SK-N-SH (cell line): ENCODE measurements at regions not wholly inside any gene's neighbourhood (a gene's known extent, or its start where the extent isn't known, plus 50 kb on each side); places are given as distances from the start of the nearest gene placed in this dataset.

Source experiments
- CTCF ChIA-PET: fragments of 300-600, 350-600 bp; formaldehyde crosslinking; extraction: SDS; loops from one replicate; lab custom pipeline; 2021; lab: Yijun Ruan, JAX
- POLR2A ChIA-PET: fragments of 350-600 bp; sonication (Branson Sonifier 250); formaldehyde crosslinking; extraction: SDS; loops from one replicate; lab custom pipeline; 2020; ENCODE audit warnings: antibody characterized with exemption, inconsistent platforms; lab: Yijun Ruan, JAX
- DNase-seq: peaks from one replicate; pipeline ENCODE4 v3.0.0; 2012
- H2AFZ ChIP-seq: fragments of 200-600 bp; sonication (generic); 2 replicates; pipeline ENCODE4 v1.8.1; 2016; ENCODE audit warnings: antibody characterized with exemption, mild to moderate bottlenecking, low read depth
- H3F3A ChIP-seq: fragments of 200-600 bp; sonication (generic); replicated peaks from 2 replicates; pipeline ENCODE3; 2016; ENCODE audit warnings: antibody characterized with exemption, mild to moderate bottlenecking; ENCODE audit not compliant: insufficient read depth
- H3K27ac ChIP-seq, 2 experiments: fragments of 200-500 bp in 1 of 2; fragments of 200-600 bp in 1 of 2; sonication (Bioruptor generic) in 1 of 2; sonication (generic), shearing (Covaris generic) in 1 of 2; 2 replicates each; pipeline versions ENCODE4 v1.5.1 to v1.6.1; 2014 to 2016; ENCODE audit warnings: low read depth in 2 of 2, inconsistent platforms in 1 of 2, low read length in 1 of 2, mild to moderate bottlenecking in 1 of 2, mixed read lengths in 1 of 2
- H3K27me3 ChIP-seq: fragments of 200-600 bp; sonication (generic), shearing (Covaris generic); 2 replicates; pipeline ENCODE4 v1.6.1; 2016; ENCODE audit warnings: mixed run types; ENCODE audit not compliant: insufficient read depth
- H3K36me3 ChIP-seq, 2 experiments: fragments of 200-500 bp in 1 of 2; fragments of 200-600 bp in 1 of 2; sonication (Bioruptor generic) in 1 of 2; sonication (generic) in 1 of 2; replicated peaks in 1 of 2; 2 replicates each; pipeline versions ENCODE3 to v1.5.1; 2014 to 2016; ENCODE audit warnings: low read length in 1 of 2, mild to moderate bottlenecking in 1 of 2; ENCODE audit not compliant: insufficient read depth in 2 of 2, control insufficient read depth in 1 of 2
- H3K4me1 ChIP-seq, 2 experiments: fragments of 200-500 bp in 1 of 2; fragments of 200-600 bp in 1 of 2; sonication (Bioruptor generic) in 1 of 2; sonication (generic), shearing (Covaris generic) in 1 of 2; 2 replicates each; pipeline versions ENCODE4 v1.5.1 to v1.6.1; 2014 to 2016; ENCODE audit warnings: low read depth in 1 of 2, low read length in 1 of 2, mixed run types in 1 of 2; ENCODE audit not compliant: insufficient read depth in 2 of 2, control insufficient read depth in 1 of 2
- H3K4me2 ChIP-seq: fragments of 200-600 bp; sonication (generic), shearing (Covaris generic); 2 replicates; pipeline ENCODE4 v1.6.1; 2017; ENCODE audit warnings: mixed run types
- H3K4me3 ChIP-seq, 2 experiments: fragments of 200-500 bp in 1 of 2; fragments of 200-600 bp in 1 of 2; sonication (Bioruptor generic) in 1 of 2; sonication (generic), shearing (Covaris generic) in 1 of 2; 2 replicates each; pipeline versions ENCODE4 v1.5.1 to v1.8.1; 2014 to 2016; ENCODE audit warnings: low read depth in 2 of 2, inconsistent platforms in 1 of 2, low read length in 1 of 2, mild to moderate bottlenecking in 1 of 2, mixed read lengths in 1 of 2, moderate library complexity in 1 of 2
- H3K79me2 ChIP-seq: fragments of 200-600 bp; sonication (generic); 2 replicates; pipeline ENCODE4 v1.8.1; 2017; ENCODE audit warnings: mild to moderate bottlenecking; ENCODE audit not compliant: insufficient read depth
- H3K9ac ChIP-seq: fragments of 200-600 bp; sonication (generic); 2 replicates; pipeline ENCODE4 v1.6.1; 2017; ENCODE audit warnings: mixed run types
- H3K9me2 ChIP-seq: fragments of 200-600 bp; sonication (generic); 2 replicates; pipeline ENCODE4 v1.6.1; 2017; ENCODE audit warnings: mixed run types
- H3K9me3 ChIP-seq: fragments of 200-600 bp; sonication (generic); 2 replicates; pipeline ENCODE4 v1.6.1; 2017; ENCODE audit warnings: mixed run types, mild to moderate bottlenecking, moderate library complexity
- H4K20me1 ChIP-seq: fragments of 200-600 bp; sonication (generic); 2 replicates; pipeline ENCODE4 v1.6.1; 2017; ENCODE audit warnings: mild to moderate bottlenecking, mixed run types; ENCODE audit not compliant: insufficient read depth
- CTCF ChIP-seq: fragments of 200-600 bp; sonication (generic); IDR thresholded peaks from 2 replicates; pipeline ENCODE4 v1.6.1; 2017; ENCODE audit warnings: antibody characterized with exemption, mild to moderate bottlenecking, moderate library complexity
- FOXJ3 ChIP-seq: sonication (generic); formaldehyde crosslinking; IDR thresholded peaks from 2 replicates; pipeline ENCODE4 v1.5.1; 2020; ENCODE audit warnings: mild to moderate bottlenecking, missing genetic modification reagents
- JUND ChIP-seq: IDR thresholded peaks from 2 replicates; pipeline ENCODE4 v1.4.0; 2012
- POLR2AphosphoS5 ChIP-seq: IDR thresholded peaks from 2 replicates; pipeline ENCODE4 v1.6.1; 2012; ENCODE audit warnings: low read depth, low read length
- RAD21 ChIP-seq: IDR thresholded peaks from 2 replicates; pipeline ENCODE4 v1.6.1; 2012; ENCODE audit warnings: mild to moderate bottlenecking, low read length
- REST ChIP-seq: IDR thresholded peaks from 2 replicates; pipeline ENCODE4 v1.6.1; 2012; ENCODE audit warnings: mild to moderate bottlenecking, low read depth, low read length, moderate library complexity
- RFX5 ChIP-seq: IDR thresholded peaks from 2 replicates; pipeline ENCODE4 v1.6.1; 2012; ENCODE audit warnings: mild to moderate bottlenecking, improper control_type of control experiment, low read length
- ZBTB33 ChIP-seq: IDR thresholded peaks from 2 replicates; pipeline ENCODE4 v1.4.0; 2012; ENCODE audit warnings: low read depth, borderline replicate concordance
- WGBS: methylation state at CpG from one replicate; pipeline ENCODE4 v1.1.6; 2017; ENCODE audit warnings: low lambda C conversion rate; 5-methylcytosine and 5-hydroxymethylcytosine counted together

- H3K4me3 ChIP-seq = no peak overlapping the region
- no peak overlapping the region for H3K27ac ChIP-seq
- H3K9ac ChIP-seq = no peak overlapping the region
- no peaks in the 10 kb centered on the region for H4K20me1 ChIP-seq
- DNase-seq = no peak
- no peaks in the 10 kb centered on the region for H3F3A ChIP-seq
- no peaks in the 10 kb centered on the region for H3K36me3 ChIP-seq
- H3K9me3 ChIP-seq = no peaks in the 10 kb centered on the region
- H3K4me2 ChIP-seq = no peak overlapping the region
- ChIA-PET CTCF (interaction anchor here (0.6 kb wide), 1 partner anchor 195 kb away, joined by 4 read pairs; no protein-coding TSS in a partner anchor), POLR2A (no interaction called here)
- no peaks in the 10 kb centered on the region for H3K9me2 ChIP-seq
- no peak overlapping the region for H2AFZ ChIP-seq
- 94% methylated on average over 1 of the region's 1 CpG for WGBS
- no peaks in the 10 kb centered on the region for H3K4me1 ChIP-seq
- no peak for TF ChIP-seq REST
- no peaks in the 10 kb centered on the region for H3K27me3 ChIP-seq
- no peaks in the 10 kb centered on the region for H3K79me2 ChIP-seq
Measured at GRCh38 chr15:81071120-81071519, 63.0 kb upstream of the CFAP161 start.

- WGBS = 48% methylated on average over 2 of the region's 2 CpGs
- POLR2A ChIA-PET = no interaction called here
- CTCF ChIA-PET = interaction anchor here (1.0 kb wide), 1 partner anchor 34 kb away, joined by 3 read pairs; no protein-coding TSS in a partner anchor
Measured at GRCh38 chr15:81071705-81072104, 62.4 kb upstream of the CFAP161 start.

More at GRCh38 chr15:81071705-81072104, 62.4 kb upstream of the CFAP161 start:
- Histone ChIP-seq H3K4me3 (no peak overlapping the region), H3K4me1 (no peaks in the 10 kb centered on the region), H3K27me3 (no peaks in the 10 kb centered on the region), H3K4me2 (no peak overlapping the region), H2AFZ (no peak overlapping the region), H4K20me1 (no peaks in the 10 kb centered on the region), H3K9ac (no peak overlapping the region), H3K36me3 (no peaks in the 10 kb centered on the region), H3K9me3 (no peaks in the 10 kb centered on the region), H3K9me2 (no peaks in the 10 kb centered on the region), H3F3A (no peaks in the 10 kb centered on the region), H3K27ac (no peak overlapping the region), H3K79me2 (no peaks in the 10 kb centered on the region)
- TF ChIP-seq FOXJ3 (CRISPR knock-in tag) (no peak), POLR2AphosphoS5 (no peak), CTCF (no peak), ZBTB33 (no peak), JUND (no peak), RAD21 (no peak), RFX5 (no peak)
- no peak for DNase-seq
